ENCODE measurements at regions not wholly inside any gene's neighbourhood (a gene's known extent, or its start where the extent isn't known, plus 50 kb on each side); places are given as distances from the start of the nearest gene placed in this dataset.
A peak's percentile ranks its signal among the peaks of the same experiment; 100 is the strongest.

- DNase-seq (ENCODE audit: low read depth, low spot score), result no peak
Measured at GRCh38 chr20:21653628-21654027, 51.8 kb upstream of the PAX1 start.

GRCh38 chr20:21643417-21643816 lies 62.0 kb upstream of the PAX1 start:
- DNase-seq (ENCODE audit: low read depth, low spot score), result no peak

- DNase-seq (ENCODE audit: low read depth, low spot score), result no peak
Measured at GRCh38 chr20:21640556-21640955, 64.9 kb upstream of the PAX1 start.

- no peak for DNase-seq (ENCODE audit: low read depth, low spot score)
Measured at GRCh38 chr20:21633829-21634228, 71.6 kb upstream of the PAX1 start.

- DNase-seq (ENCODE audit: low read depth, low spot score), result no peak
Measured at GRCh38 chr20:21632735-21633053, 72.8 kb upstream of the PAX1 start.

- no peak for DNase-seq (ENCODE audit: low read depth, low spot score)
Measured at GRCh38 chr20:21632031-21632734, 73.3 kb upstream of the PAX1 start.

- no peak for DNase-seq (ENCODE audit: low read depth, low spot score)
Measured at GRCh38 chr20:21628800-21629199, 76.7 kb upstream of the PAX1 start.

GRCh38 chr20:21623781-21624094 lies 81.7 kb upstream of the PAX1 start:
- DNase-seq (ENCODE audit: low read depth, low spot score), result no peak

- no peak for DNase-seq (ENCODE audit: low read depth, low spot score)
Measured at GRCh38 chr20:21623074-21623780, 82.2 kb upstream of the PAX1 start.

- DNase-seq (ENCODE audit: low read depth, low spot score), result no peak
Measured at GRCh38 chr20:21622097-21622857, 83.2 kb upstream of the PAX1 start.

GRCh38 chr20:21618759-21619416 lies 86.6 kb upstream of the PAX1 start:
- DNase-seq (ENCODE audit: low read depth, low spot score), result no peak

- peak; percentile 4 for DNase-seq (ENCODE audit: low read depth, low spot score)
Measured at GRCh38 chr20:21615617-21616080, 89.8 kb upstream of the PAX1 start.

GRCh38 chr20:21614980-21615379 lies 90.5 kb upstream of the PAX1 start:
- no peak for DNase-seq (ENCODE audit: low read depth, low spot score)

- no peak for DNase-seq (ENCODE audit: low read depth, low spot score)
Measured at GRCh38 chr20:21613512-21613911, 92.0 kb upstream of the PAX1 start.

- DNase-seq (ENCODE audit: low read depth, low spot score), result no peak
Measured at GRCh38 chr20:21609981-21610380, 95.5 kb upstream of the PAX1 start.

- no peak for DNase-seq (ENCODE audit: low read depth, low spot score)
Measured at GRCh38 chr20:21609221-21609620, 95.4 kb upstream of the NKX2-2 start.

GRCh38 chr20:21608777-21609176 lies 94.9 kb upstream of the NKX2-2 start:
- DNase-seq (ENCODE audit: low read depth, low spot score), result no peak

- DNase-seq (ENCODE audit: low read depth, low spot score), result no peak
Measured at GRCh38 chr20:21607971-21608725, 94.3 kb upstream of the NKX2-2 start.

GRCh38 chr20:21601799-21602198 lies 87.9 kb upstream of the NKX2-2 start:
- no peak for DNase-seq (ENCODE audit: low read depth, low spot score)

GRCh38 chr20:21586682-21587081 lies 72.8 kb upstream of the NKX2-2 start:
- DNase-seq (ENCODE audit: low read depth, low spot score), result no peak

- no peak for DNase-seq (ENCODE audit: low read depth, low spot score)
Measured at GRCh38 chr20:21583486-21584168, 69.8 kb upstream of the NKX2-2 start.
